ENCODE measurements at regions not wholly inside any gene's neighbourhood (a gene's known extent, or its start where the extent isn't known, plus 50 kb on each side); places are given as distances from the start of the nearest gene placed in this dataset.

- no peak for TF ChIP-seq FOXP4 (CRISPR knock-in tag; IDR thresholded peaks at IDR 0.05)
- TF ChIP-seq HMGXB4 (CRISPR knock-in tag; IDR thresholded peaks at IDR 0.05) = no peak
- no peak for TF ChIP-seq JUN (CRISPR knock-in tag; IDR thresholded peaks at IDR 0.05)
- no peak for TF ChIP-seq PREB (CRISPR knock-in tag; IDR thresholded peaks at IDR 0.05; ENCODE audit: borderline replicate concordance)
- TF ChIP-seq FOXJ3 (CRISPR knock-in tag; IDR thresholded peaks at IDR 0.05; ENCODE audit: borderline replicate concordance) = no peak
- no peak for TF ChIP-seq ZMAT4 (CRISPR knock-in tag; IDR thresholded peaks at IDR 0.05)
- TF ChIP-seq ZNF263 (CRISPR knock-in tag; IDR thresholded peaks at IDR 0.05; ENCODE audit: low read depth) = no peak
These were observed 554.8 kb downstream of the TBC1D32 start (continued) for GRCh38 chr6:120779441-120779840.

DNA sequence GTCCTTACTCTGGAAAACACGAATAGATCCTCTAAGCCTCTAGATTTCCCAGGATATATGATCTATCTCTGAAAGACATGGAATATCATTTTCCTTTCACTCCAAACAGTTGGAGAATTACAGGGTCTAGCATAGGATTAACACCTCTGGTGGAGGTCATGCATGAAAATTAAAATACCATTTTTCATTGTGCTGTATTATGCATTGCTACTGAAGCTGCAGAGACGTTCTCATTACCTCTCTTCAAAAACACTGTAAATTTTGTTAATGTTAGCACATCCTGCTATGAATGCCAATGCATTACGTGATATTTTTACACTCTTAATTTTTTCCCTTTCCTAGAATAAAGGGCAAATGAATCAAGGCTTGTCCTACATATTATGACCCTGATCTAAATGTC lies 558.6 kb downstream of the TBC1D32 start:
- POLR2A ChIA-PET = no interaction called here
- no peak overlapping the region for H3K27ac Mint-ChIP-seq
- CTCF ChIA-PET = no interaction called here
- peaks cover 3% of the 10 kb centered on the region; the same call in 1 of the 2 replicates for H3K4me1 Mint-ChIP-seq
- no peaks in the 10 kb centered on the region for H3K27me3 Mint-ChIP-seq (ENCODE audit: low read depth)
- ATAC-seq (no peak), DNase-seq (ENCODE audit: low spot score) (no peak)
- peaks cover 9% of the 10 kb centered on the region for H3K36me3 Mint-ChIP-seq
- peaks cover 18% of the 10 kb centered on the region for H3K9me3 Mint-ChIP-seq
- TF ChIP-seq E2F5 (CRISPR knock-in tag; IDR thresholded peaks at IDR 0.05) = no peak
- no peak for TF ChIP-seq RELA (CRISPR knock-in tag; IDR thresholded peaks at IDR 0.05; ENCODE audit: borderline replicate concordance)
- TF ChIP-seq ZNF138 (CRISPR knock-in tag; conservative IDR thresholded peaks at IDR 0.05) = no peak
- no peak for TF ChIP-seq OVOL2 (CRISPR knock-in tag; IDR thresholded peaks at IDR 0.05; ENCODE audit: borderline replicate concordance)
- H3K4me3 Mint-ChIP-seq = no peak overlapping the region

DNA sequence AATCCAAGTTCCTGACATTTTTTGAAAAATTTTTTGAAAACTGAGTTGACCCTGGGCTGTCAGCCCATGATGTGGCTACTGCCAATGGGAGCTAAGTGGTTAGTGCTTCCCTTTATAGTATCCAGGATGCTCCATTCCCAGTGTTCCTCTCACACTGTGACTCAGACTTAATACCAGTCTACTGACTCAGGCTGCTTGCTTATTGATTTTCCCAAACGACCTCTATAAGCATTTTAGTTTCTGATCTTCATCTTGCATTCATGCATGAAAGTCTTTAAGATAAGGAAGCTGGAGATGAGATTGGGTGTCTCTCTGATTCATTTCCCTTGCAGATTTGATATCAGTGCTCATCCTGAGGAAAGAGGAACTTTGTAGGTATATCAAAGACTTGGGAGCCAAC lies 560.0 kb downstream of the TBC1D32 start:
- H3K27ac Mint-ChIP-seq = no peak overlapping the region
- no peaks in the 10 kb centered on the region for H3K27me3 Mint-ChIP-seq (ENCODE audit: low read depth)
- DNase-seq (ENCODE audit: low spot score) = no peak
- CTCF ChIA-PET = no interaction called here
- no peak overlapping the region for H3K4me3 Mint-ChIP-seq
- H3K9me3 Mint-ChIP-seq = peaks cover 18% of the 10 kb centered on the region
- peaks cover 3% of the 10 kb centered on the region; the same call in 1 of the 2 replicates for H3K4me1 Mint-ChIP-seq
- POLR2A ChIA-PET = no interaction called here
- H3K36me3 Mint-ChIP-seq = peaks cover 9% of the 10 kb centered on the region
- ATAC-seq = no peak
- no peak for TF ChIP-seq JUN (CRISPR knock-in tag; IDR thresholded peaks at IDR 0.05)
- no peak for TF ChIP-seq TEAD1 (CRISPR knock-in tag; IDR thresholded peaks at IDR 0.05)
- no peak for TF ChIP-seq TP53 (CRISPR knock-in tag; IDR thresholded peaks at IDR 0.05)
- TF ChIP-seq, protein P1, sequence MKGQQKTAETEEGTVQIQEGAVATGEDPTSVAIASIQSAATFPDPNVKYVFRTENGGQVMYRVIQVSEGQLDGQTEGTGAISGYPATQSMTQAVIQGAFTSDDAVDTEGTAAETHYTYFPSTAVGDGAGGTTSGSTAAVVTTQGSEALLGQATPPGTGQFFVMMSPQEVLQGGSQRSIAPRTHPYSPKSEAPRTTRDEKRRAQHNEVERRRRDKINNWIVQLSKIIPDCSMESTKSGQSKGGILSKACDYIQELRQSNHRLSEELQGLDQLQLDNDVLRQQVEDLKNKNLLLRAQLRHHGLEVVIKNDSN (CRISPR knock-in tag; IDR thresholded peaks at IDR 0.05) = no peak
- no peak for TF ChIP-seq FOXP4 (CRISPR knock-in tag; IDR thresholded peaks at IDR 0.05)
- no peak for TF ChIP-seq ZNF532 (CRISPR knock-in tag; IDR thresholded peaks at IDR 0.05; ENCODE audit: borderline replicate concordance)
- TF ChIP-seq, protein P2, sequence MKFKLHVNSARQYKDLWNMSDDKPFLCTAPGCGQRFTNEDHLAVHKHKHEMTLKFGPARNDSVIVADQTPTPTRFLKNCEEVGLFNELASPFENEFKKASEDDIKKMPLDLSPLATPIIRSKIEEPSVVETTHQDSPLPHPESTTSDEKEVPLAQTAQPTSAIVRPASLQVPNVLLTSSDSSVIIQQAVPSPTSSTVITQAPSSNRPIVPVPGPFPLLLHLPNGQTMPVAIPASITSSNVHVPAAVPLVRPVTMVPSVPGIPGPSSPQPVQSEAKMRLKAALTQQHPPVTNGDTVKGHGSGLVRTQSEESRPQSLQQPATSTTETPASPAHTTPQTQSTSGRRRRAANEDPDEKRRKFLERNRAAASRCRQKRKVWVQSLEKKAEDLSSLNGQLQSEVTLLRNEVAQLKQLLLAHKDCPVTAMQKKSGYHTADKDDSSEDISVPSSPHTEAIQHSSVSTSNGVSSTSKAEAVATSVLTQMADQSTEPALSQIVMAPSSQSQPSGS (CRISPR knock-in tag; IDR thresholded peaks at IDR 0.05; ENCODE audit: borderline replicate concordance, low read depth) = no peak
- no peak for TF ChIP-seq NFE2L1 (CRISPR knock-in tag; IDR thresholded peaks at IDR 0.05)
- TF ChIP-seq ATF1 (CRISPR knock-in tag; IDR thresholded peaks at IDR 0.05) = no peak
